H1 (cell line): ENCODE measurements at regions not wholly inside any gene's neighbourhood (a gene's known extent, or its start where the extent isn't known, plus 50 kb on each side); places are given as distances from the start of the nearest gene placed in this dataset.

Experiments used
- CEBPB ChIP-seq: IDR thresholded peaks from 2 replicates; pipeline ENCODE4 v1.6.1; 2012; ENCODE audit warnings: low read depth, low read length
- CTBP2 ChIP-seq: IDR thresholded peaks from 2 replicates; pipeline ENCODE4 v1.7.0; 2011; ENCODE audit warnings: borderline replicate concordance, mild to moderate bottlenecking, moderate library complexity, mixed read lengths, low read length; ENCODE audit not compliant: insufficient read depth, insufficient read length
- SIRT6 ChIP-seq: IDR thresholded peaks from one replicate; pipeline ENCODE4 v1.7.1; 2012; ENCODE audit warnings: low read length, inconsistent platforms

GRCh38 chr9:3575821-3576220 lies 50.0 kb upstream of the RFX3 start (continued):
- TF ChIP-seq CTBP2 (no peak), SIRT6 (no peak), CEBPB (no peak)
